ENCODE measurements at regions not wholly inside any gene's neighbourhood (a gene's known extent, or its start where the extent isn't known, plus 50 kb on each side); places are given as distances from the start of the nearest gene placed in this dataset.
A peak's percentile ranks its signal among the peaks of the same experiment; 100 is the strongest.

GRCh38 chr6:118724211-118724610, 72.8 kb upstream of the CEP85L start:
- no peaks in the 10 kb centered on the region for H3K36me3 ChIP-seq (ENCODE audit: low read depth)
- peak; percentile 29 for ATAC-seq
- H3K4me1 ChIP-seq (ENCODE audit: low read depth): no peaks in the 10 kb centered on the region
- no peak for TF ChIP-seq CTCF (IDR thresholded peaks at IDR 0.05)
- H3K9me3 ChIP-seq: no peaks in the 10 kb centered on the region
- no peak overlapping the region for H3K4me3 ChIP-seq
- no peak for DNase-seq
- intact Hi-C loops (cut with DNase I, micrococcal nuclease): no loop called here

GRCh38 chr6:118722829-118723813, 71.7 kb upstream of the CEP85L start:
- no peak for DNase-seq
- H3K9me3 ChIP-seq: no peaks in the 10 kb centered on the region
- no peaks in the 10 kb centered on the region for H3K36me3 ChIP-seq (ENCODE audit: low read depth)
- no peak overlapping the region for H3K4me3 ChIP-seq
- no peaks in the 10 kb centered on the region for H3K4me1 ChIP-seq (ENCODE audit: low read depth)
- TF ChIP-seq CTCF (IDR thresholded peaks at IDR 0.05): no peak
- no peak for ATAC-seq
- intact Hi-C loops (cut with DNase I, micrococcal nuclease): no loop called here

GRCh38 chr6:118720125-118720473, 68.7 kb upstream of the CEP85L start:
- H3K4me3 ChIP-seq: no peak overlapping the region
- no peaks in the 10 kb centered on the region for H3K4me1 ChIP-seq (ENCODE audit: low read depth)
- TF ChIP-seq CTCF (IDR thresholded peaks at IDR 0.05): no peak
- intact Hi-C loops (cut with DNase I, micrococcal nuclease): no loop called here
- DNase-seq (no peak), ATAC-seq (no peak)
- H3K9me3 ChIP-seq: no peaks in the 10 kb centered on the region
- no peaks in the 10 kb centered on the region for H3K36me3 ChIP-seq (ENCODE audit: low read depth)

DNA sequence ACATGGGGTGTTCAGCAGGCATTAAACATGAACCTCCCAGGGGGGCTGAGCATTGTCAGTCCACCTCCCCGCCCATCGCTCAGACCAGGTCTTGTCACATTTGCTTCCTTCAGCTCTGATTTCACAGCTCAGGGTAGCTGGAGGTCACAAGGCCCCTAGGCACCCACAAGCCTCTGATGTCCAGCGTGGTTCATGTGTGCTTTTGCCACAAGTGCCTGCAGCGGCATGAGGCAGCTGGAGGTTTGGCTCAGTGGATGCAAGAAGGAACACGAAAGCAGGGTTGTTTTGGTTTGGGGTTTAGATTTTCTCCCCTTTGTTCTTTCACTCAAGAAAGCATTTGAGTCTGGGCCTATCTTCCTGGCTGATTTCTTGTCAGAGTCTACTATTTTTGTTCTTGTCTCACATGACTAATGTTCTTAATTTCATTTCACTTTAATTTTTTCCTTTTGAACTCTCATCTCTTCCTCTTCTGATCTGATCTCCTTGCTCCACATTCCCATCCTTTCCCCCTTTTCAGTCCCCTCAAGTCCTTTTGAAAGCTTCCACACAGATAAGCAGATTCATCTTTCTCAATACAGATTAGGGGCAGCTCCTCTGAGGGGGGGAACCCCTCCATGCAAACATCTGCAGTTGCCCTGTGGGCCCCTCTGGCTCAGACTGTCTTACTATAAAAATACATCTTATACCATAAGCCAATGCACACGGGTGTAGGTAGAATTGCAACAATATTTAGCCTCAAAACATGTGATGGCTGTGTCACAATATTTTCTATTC, 68.1 kb upstream of the CEP85L start:
- Histone ChIP-seq H3K4me3 (no peak overlapping the region), H3K36me3 (ENCODE audit: low read depth) (no peaks in the 10 kb centered on the region), H3K4me1 (ENCODE audit: low read depth) (no peaks in the 10 kb centered on the region), H3K9me3 (no peaks in the 10 kb centered on the region)
- intact Hi-C loops (cut with DNase I, micrococcal nuclease): no loop called here
- no peak for TF ChIP-seq CTCF (IDR thresholded peaks at IDR 0.05)
- ATAC-seq (peak; percentile 34), DNase-seq (no peak)

GRCh38 chr6:118718903-118719302, 67.5 kb upstream of the CEP85L start:
- H3K4me1 ChIP-seq (ENCODE audit: low read depth): no peaks in the 10 kb centered on the region
- ATAC-seq (no peak), DNase-seq (no peak)
- TF ChIP-seq CTCF (IDR thresholded peaks at IDR 0.05): no peak
- no peaks in the 10 kb centered on the region for H3K9me3 ChIP-seq
- no peak overlapping the region for H3K4me3 ChIP-seq
- H3K36me3 ChIP-seq (ENCODE audit: low read depth): no peaks in the 10 kb centered on the region
- intact Hi-C loops (cut with DNase I, micrococcal nuclease): no loop called here
